Calu3 (cell line): ENCODE measurements at regions not wholly inside any gene's neighbourhood (a gene's known extent, or its start where the extent isn't known, plus 50 kb on each side); places are given as distances from the start of the nearest gene placed in this dataset.

Experiments used
- BruUV-seq: library from RNA; stranded (reverse); fragments of 400-500 nt; replicated peaks from 2 replicates; lab custom pipeline; 2021; lab: Mats Ljungman, UMichigan
- CTCF ChIA-PET: fragments of 300-600 bp; sonication (Branson Sonifier 250); formaldehyde crosslinking; loops from one replicate; lab custom pipeline; 2022; ENCODE audit warnings: antibody characterized with exemption; lab: Charles Lee
- DNase-seq: peaks from one replicate; pipeline ENCODE4 v3.0.0; 2022
- H3K27ac Mint-ChIP-seq: one replicate; pipeline ENCODE4 v1.8.0; 2022; ENCODE audit warnings: mixed read lengths; ENCODE audit not compliant: unreplicated experiment
- H3K27me3 Mint-ChIP-seq: one replicate; pipeline ENCODE4 v1.8.0; 2022; ENCODE audit warnings: mixed read lengths; ENCODE audit not compliant: unreplicated experiment
- H3K36me3 Mint-ChIP-seq: one replicate; pipeline ENCODE4 v1.8.0; 2022; ENCODE audit warnings: mild to moderate bottlenecking, moderate library complexity, mixed read lengths; ENCODE audit not compliant: insufficient read depth, unreplicated experiment
- H3K4me1 Mint-ChIP-seq: one replicate; pipeline ENCODE4 v1.8.0; 2022; ENCODE audit warnings: mild to moderate bottlenecking, low read depth, mixed read lengths; ENCODE audit not compliant: unreplicated experiment
- H3K4me3 Mint-ChIP-seq: one replicate; pipeline ENCODE4 v1.8.0; 2022; ENCODE audit warnings: mild to moderate bottlenecking, low read depth, moderate library complexity, mixed read lengths; ENCODE audit not compliant: unreplicated experiment
- H3K9me3 Mint-ChIP-seq: one replicate; pipeline ENCODE4 v1.8.0; 2022; ENCODE audit warnings: low read depth, mixed read lengths; ENCODE audit not compliant: unreplicated experiment
- intact Hi-C: fragments of 100-400 bp; cut with micrococcal nuclease; formaldehyde crosslinking; loops from one replicate; pipeline ENCODE4 v1.10.0; 2022; ENCODE audit not compliant: unreplicated experiment
- TF ChIP-seq, protein P1 (sequence below): fragments of 200-600 bp; IDR thresholded peaks from one replicate; pipeline ENCODE4 v1.8.0; 2022; ENCODE audit warnings: antibody characterized with exemption; ENCODE audit not compliant: unreplicated experiment

DNA sequence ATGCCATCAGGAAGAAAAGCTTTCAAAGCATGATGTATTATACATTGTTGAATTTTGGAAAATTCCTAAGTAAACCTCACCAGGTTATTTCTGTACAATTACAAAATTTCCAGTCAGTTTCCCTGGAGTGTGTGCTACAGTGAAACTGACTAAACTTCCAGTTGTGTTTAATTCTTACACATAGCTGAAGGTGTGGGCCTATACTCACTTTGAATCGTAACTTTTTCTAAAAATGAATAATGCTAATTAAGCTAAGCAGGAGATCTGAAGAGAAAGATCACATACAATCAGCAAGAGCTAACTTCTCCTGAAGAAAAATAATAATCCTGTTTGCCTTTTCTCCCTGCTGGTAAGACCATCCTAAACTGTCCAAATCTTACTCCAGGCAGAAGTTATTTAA is 537.2 kb upstream of the PBX1 start:
- CTCF ChIA-PET: no interaction called here
- no peak overlapping the region for H3K27ac Mint-ChIP-seq
- peaks cover 23% of the 10 kb centered on the region for H3K9me3 Mint-ChIP-seq
- no peaks in the 10 kb centered on the region for H3K27me3 Mint-ChIP-seq
- no peak overlapping the region for H3K4me3 Mint-ChIP-seq
- H3K4me1 Mint-ChIP-seq: no peaks in the 10 kb centered on the region
- TF ChIP-seq, protein P1, sequence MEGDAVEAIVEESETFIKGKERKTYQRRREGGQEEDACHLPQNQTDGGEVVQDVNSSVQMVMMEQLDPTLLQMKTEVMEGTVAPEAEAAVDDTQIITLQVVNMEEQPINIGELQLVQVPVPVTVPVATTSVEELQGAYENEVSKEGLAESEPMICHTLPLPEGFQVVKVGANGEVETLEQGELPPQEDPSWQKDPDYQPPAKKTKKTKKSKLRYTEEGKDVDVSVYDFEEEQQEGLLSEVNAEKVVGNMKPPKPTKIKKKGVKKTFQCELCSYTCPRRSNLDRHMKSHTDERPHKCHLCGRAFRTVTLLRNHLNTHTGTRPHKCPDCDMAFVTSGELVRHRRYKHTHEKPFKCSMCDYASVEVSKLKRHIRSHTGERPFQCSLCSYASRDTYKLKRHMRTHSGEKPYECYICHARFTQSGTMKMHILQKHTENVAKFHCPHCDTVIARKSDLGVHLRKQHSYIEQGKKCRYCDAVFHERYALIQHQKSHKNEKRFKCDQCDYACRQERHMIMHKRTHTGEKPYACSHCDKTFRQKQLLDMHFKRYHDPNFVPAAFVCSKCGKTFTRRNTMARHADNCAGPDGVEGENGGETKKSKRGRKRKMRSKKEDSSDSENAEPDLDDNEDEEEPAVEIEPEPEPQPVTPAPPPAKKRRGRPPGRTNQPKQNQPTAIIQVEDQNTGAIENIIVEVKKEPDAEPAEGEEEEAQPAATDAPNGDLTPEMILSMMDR: no peak
- H3K36me3 Mint-ChIP-seq: no peaks in the 10 kb centered on the region
- DNase-seq: no peak
- intact Hi-C loops: no loop called here
- no TSS peak for BruUV-seq

DNA sequence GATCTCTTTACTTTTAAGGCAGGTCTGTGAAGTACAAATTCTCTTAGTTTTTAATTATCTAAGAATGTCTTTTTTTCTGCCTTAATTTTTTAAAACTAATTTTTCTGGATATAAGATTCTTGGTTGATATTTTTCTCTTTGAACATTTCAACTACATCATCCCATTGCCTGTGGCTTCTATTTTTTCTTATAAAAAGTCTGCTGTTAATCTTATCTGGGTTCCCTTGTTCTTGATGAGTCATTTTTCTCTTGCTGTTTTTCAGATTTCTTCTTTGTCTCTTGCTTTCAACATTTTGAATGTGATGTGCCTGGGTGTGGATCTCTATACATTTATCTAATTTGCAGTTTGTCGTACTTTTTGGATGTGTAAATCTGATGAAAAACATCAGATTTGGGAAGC is 525.2 kb upstream of the PBX1 start:
- Mint-ChIP-seq H3K4me3 (no peak overlapping the region), H3K4me1 (no peaks in the 10 kb centered on the region), H3K27ac (no peak overlapping the region), H3K27me3 (no peaks in the 10 kb centered on the region), H3K9me3 (peaks cover 11% of the 10 kb centered on the region), H3K36me3 (no peaks in the 10 kb centered on the region)
- TF ChIP-seq, protein P1: no peak
- BruUV-seq: no TSS peak
- intact Hi-C loops: no loop called here
- no peak for DNase-seq
- CTCF ChIA-PET: no interaction called here

DNA sequence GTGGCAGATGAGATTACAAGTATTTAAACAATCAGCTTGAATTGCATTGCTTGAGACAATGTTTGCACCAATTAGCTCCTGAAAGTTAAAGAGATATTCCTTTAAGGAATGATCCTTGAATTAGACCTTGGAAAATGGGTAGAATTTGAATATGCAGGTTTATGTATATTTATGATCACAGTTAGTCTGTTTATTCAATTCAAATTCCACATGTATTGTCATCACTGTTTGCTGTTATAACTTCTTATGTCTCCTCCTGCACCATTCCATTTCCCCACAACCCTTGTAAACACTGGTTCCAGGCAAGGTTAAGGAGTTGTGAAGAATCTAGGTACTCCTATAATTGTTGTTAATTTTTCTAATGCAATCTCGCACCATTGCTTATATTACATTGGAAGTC is 518.2 kb upstream of the PBX1 start:
- BruUV-seq: no TSS peak
- Mint-ChIP-seq H3K27me3 (no peaks in the 10 kb centered on the region), H3K27ac (no peak overlapping the region), H3K4me1 (no peaks in the 10 kb centered on the region), H3K4me3 (no peak overlapping the region), H3K36me3 (no peaks in the 10 kb centered on the region), H3K9me3 (no peaks in the 10 kb centered on the region)
- intact Hi-C loops: no loop called here
- CTCF ChIA-PET: no interaction called here
- TF ChIP-seq, protein P1: no peak
- no peak for DNase-seq

DNA sequence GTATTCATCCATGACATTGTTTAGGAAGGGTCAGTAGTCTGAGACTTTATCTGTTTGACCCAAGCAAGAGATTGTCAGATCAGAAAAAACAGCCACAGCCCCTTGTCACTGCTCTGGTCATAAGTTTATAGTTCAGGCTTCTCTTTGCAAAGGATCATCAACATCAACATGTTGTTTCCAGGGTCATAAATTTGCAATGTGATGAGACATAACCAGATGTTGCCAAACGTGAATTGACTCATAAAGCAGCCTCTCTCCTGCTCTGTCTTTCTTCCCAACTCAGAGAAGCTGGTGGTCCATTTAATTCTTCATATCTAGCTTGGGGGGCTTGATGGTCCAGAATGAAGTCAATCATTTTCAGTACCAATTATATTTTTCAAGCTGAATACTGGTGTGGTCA is 507.2 kb upstream of the PBX1 start:
- Mint-ChIP-seq H3K27me3 (no peaks in the 10 kb centered on the region), H3K36me3 (no peaks in the 10 kb centered on the region), H3K4me1 (no peaks in the 10 kb centered on the region), H3K9me3 (peaks cover 14% of the 10 kb centered on the region), H3K4me3 (no peak overlapping the region), H3K27ac (no peak overlapping the region)
- CTCF ChIA-PET: no interaction called here
- intact Hi-C loops: no loop called here
- DNase-seq: no peak
- TF ChIP-seq, protein P1: no peak
- no TSS peak for BruUV-seq
